ENCODE measurements at regions not wholly inside any gene's neighbourhood (a gene's known extent, or its start where the extent isn't known, plus 50 kb on each side); places are given as distances from the start of the nearest gene placed in this dataset.
"Not testable (repeated sequence)": the region's sequence is repeated elsewhere in the genome, so short reads cannot be mapped to it uniquely, and the experiment has no call there.

DNA sequence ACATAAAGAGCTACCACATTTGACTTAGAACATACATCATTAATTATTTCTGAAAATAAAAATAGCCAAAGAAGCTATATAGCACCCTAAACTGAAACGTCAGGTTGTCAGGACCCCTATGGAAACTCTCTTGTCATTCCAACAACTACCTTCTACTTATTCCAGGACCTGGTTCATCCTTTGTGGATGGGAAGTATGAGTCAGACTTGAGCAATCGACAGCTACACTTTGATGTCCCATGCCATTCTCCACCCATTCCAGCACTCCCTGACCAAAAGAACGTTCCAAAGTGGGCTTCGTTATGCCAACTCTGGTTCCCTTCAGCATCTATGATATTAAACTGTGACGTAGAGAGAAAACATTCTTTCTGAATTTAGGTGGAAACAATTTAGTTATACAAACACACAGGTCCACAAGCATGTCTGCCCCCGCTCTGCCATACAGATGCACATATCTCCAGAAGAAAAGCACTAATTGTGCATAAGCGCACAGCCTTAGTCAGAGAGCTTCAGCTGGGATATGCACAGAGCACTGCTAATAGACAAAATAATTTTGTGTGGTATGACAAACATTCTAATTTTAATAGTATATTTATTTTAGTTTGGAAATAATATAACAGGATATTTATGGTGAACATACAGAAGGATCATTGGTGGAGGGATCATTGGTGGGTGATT lies 723.1 kb upstream of the B3GALT2 start:
- Mint-ChIP-seq H3K4me3 (no peak overlapping the region), H3K27ac (no peak overlapping the region), H3K36me3 (ENCODE audit: low read depth) (no peaks in the 10 kb centered on the region), H3K4me1 (no peaks in the 10 kb centered on the region), H3K27me3 (no peaks in the 10 kb centered on the region), H3K9me3 (no peaks in the 10 kb centered on the region)
- no peak for ATAC-seq (replicated peaks)

DNA sequence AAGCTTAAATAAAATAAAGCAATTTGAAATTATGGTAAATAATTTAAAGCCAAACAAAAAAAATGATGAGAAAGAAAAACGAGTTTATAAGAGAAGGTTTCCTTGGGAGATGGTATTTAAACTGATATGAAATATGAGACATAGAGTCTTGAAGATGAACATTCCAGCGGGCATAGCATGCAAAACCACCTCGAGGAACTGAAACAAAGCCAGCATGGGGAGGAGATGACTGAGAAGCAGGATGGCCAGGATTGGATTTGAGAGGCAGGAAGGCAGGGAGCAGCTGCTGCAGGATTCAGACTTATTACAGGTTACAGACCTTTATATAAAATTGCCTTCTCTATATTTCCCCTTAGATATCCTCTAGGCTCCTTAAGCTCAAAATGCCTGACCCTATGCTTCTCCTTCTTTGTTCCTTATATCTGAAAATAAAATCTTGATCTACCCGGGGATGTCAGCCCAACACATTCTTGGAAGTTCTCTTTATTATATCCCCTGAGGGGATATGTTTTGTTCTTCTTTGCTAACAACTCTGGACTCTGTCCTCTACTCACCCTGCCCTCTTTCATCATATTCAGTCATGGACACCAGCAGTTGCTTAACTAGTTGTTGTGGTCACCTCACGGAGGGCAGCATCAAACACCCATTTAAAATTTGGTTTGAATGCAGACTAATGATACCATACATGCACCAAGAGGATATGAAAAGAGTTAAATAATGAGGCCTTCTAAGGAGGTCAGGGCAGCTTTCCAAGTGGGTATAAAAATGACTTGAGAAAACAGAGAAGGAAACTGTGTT lies 719.1 kb upstream of the B3GALT2 start:
- H3K27ac Mint-ChIP-seq, result no peak overlapping the region
- no peaks in the 10 kb centered on the region for H3K4me1 Mint-ChIP-seq
- H3K36me3 Mint-ChIP-seq (ENCODE audit: low read depth), result no peaks in the 10 kb centered on the region
- H3K27me3 Mint-ChIP-seq, result no peaks in the 10 kb centered on the region
- H3K9me3 Mint-ChIP-seq, result no peaks in the 10 kb centered on the region
- H3K4me3 Mint-ChIP-seq, result no peak overlapping the region
- no peak for ATAC-seq (replicated peaks)

DNA sequence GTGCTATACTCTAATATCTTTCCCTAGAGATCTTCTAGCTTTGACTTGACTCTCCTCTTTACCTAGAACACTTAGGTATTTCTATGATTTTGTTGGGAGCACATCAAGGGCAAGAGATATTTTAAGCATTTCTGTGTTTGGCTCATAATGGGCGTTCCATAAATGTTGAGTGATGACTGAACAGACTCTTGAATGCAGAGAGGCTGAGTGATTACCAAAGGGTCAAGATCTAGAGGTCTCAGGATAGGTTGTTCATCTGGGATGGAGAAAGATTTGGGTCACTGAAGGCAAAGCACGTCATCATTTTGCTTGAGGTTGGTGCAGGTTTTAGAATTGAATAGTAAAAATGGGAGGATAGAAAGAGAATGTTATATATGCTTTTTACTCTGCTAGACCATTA lies 705.4 kb upstream of the B3GALT2 start:
- Mint-ChIP-seq H3K27me3 (no peaks in the 10 kb centered on the region), H3K27ac (no peak overlapping the region), H3K36me3 (ENCODE audit: low read depth) (peaks cover 5% of the 10 kb centered on the region), H3K4me3 (no peak overlapping the region), H3K9me3 (peaks cover 5% of the 10 kb centered on the region), H3K4me1 (no peaks in the 10 kb centered on the region)
- ATAC-seq (replicated peaks), result no peak

GRCh38 chr1:193890935-193891334 lies 704.5 kb upstream of the B3GALT2 start:
- ATAC-seq (replicated peaks), result no peak
- no peak overlapping the region for H3K27ac Mint-ChIP-seq
- no peak overlapping the region for H3K4me3 Mint-ChIP-seq
- no peaks in the 10 kb centered on the region for H3K27me3 Mint-ChIP-seq
- peaks cover 5% of the 10 kb centered on the region for H3K36me3 Mint-ChIP-seq (ENCODE audit: low read depth)
- no peaks in the 10 kb centered on the region for H3K4me1 Mint-ChIP-seq
- H3K9me3 Mint-ChIP-seq, result peaks cover 5% of the 10 kb centered on the region

DNA sequence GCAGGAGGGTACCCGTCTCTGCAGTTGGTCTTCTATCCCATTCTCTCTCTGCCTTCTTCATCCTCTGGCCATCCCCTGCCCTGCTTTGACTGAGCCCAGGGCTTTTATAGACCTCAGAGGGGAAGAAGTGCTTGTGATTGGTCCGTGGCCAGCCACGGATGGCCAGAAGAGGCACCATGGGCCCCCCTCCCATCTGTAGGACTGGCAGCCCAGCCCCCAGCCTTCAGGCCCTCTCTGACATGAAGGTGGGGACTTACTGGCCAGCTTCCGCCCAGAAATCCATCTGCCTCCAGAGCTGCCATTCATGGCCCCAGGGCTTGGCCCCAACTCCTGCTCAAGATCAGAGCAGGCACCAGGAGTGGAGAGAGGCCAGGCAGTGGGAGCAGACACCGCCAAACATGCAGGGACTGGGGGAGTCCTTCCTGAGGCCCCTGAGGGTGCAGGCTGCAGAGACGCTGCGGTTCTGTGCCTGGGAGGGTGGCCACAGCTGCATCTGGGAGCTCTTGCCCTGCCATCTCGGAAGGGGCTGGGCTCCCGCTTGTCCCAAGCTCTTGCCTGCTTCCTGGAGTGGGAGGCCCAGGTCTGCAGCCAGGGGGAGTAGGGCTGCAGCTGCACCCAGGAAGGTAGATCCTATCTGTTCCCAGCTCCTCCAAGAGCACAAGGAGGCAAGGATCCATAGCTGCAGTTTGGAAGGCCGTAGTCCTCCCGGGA lies 698.6 kb upstream of the B3GALT2 start:
- ATAC-seq (replicated peaks), result no peak
- Mint-ChIP-seq H3K27me3 (no peaks in the 10 kb centered on the region), H3K4me1 (no peaks in the 10 kb centered on the region), H3K9me3 (peaks cover 9% of the 10 kb centered on the region), H3K4me3 (no peak overlapping the region), H3K27ac (no peak overlapping the region), H3K36me3 (ENCODE audit: low read depth) (peaks cover 5% of the 10 kb centered on the region)

DNA sequence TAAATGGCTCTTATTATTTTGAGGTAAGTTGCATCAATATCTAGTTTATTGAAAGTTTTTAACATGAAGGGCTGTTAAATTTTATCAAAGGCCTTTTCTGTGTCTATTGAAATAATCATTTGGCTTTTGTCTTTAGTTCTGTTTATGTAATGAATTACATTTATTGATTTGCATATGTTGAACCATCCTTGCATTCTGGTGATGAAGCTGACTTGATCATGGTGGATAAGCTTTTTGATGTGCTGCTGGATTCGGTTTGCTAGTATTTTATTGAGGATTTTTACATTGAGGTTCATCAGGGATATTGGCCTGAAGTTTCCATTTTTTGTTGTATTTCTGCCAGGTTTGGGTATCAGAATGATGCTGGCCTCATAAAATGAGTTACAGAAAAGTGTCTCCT lies 691.5 kb upstream of the B3GALT2 start:
- not testable (repeated sequence) for H3K36me3 Mint-ChIP-seq (ENCODE audit: low read depth); H3K9me3 Mint-ChIP-seq; ATAC-seq (replicated peaks); H3K27ac Mint-ChIP-seq; H3K4me3 Mint-ChIP-seq; H3K27me3 Mint-ChIP-seq; H3K4me1 Mint-ChIP-seq

- Mint-ChIP-seq H3K4me3 (no peak overlapping the region), H3K27me3 (no peaks in the 10 kb centered on the region), H3K36me3 (ENCODE audit: low read depth) (no peaks in the 10 kb centered on the region), H3K9me3 (peaks cover 7% of the 10 kb centered on the region), H3K27ac (no peak overlapping the region), H3K4me1 (no peaks in the 10 kb centered on the region)
- ATAC-seq (replicated peaks), result no peak
These were observed 682.0 kb upstream of the B3GALT2 start for GRCh38 chr1:193868425-193868824.

GRCh38 chr1:193856261-193856660 lies 669.8 kb upstream of the B3GALT2 start:
- ATAC-seq (replicated peaks), result no peak
- H3K4me3 Mint-ChIP-seq, result no peak overlapping the region
- H3K36me3 Mint-ChIP-seq (ENCODE audit: low read depth), result no peaks in the 10 kb centered on the region
- peaks cover 4% of the 10 kb centered on the region for H3K9me3 Mint-ChIP-seq
- H3K4me1 Mint-ChIP-seq, result peaks cover 4% of the 10 kb centered on the region
- H3K27me3 Mint-ChIP-seq, result no peaks in the 10 kb centered on the region
- H3K27ac Mint-ChIP-seq, result no peak overlapping the region

DNA sequence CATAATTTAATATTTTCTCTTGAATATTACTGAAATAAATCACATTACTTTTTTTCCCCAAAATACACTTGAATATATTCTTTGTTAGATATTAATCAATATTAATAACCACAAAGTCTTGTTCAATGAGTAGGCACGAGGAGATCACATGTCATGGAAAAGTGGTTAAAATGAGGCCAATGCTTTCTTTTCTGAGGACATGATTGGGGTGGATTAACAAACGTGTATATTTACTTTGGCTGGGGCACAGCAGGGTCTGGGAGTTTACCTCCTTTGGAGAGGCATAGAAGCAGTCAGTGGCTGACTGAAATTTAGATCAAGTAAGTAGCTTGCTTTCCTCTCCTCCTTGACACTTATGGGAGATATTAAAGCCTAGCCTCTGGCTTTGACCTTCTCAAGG lies 664.3 kb upstream of the B3GALT2 start:
- Mint-ChIP-seq H3K9me3 (peaks cover 4% of the 10 kb centered on the region), H3K36me3 (ENCODE audit: low read depth) (no peaks in the 10 kb centered on the region), H3K4me1 (peaks cover 4% of the 10 kb centered on the region), H3K4me3 (no peak overlapping the region), H3K27ac (no peak overlapping the region), H3K27me3 (no peaks in the 10 kb centered on the region)
- ATAC-seq (replicated peaks), result no peak

DNA sequence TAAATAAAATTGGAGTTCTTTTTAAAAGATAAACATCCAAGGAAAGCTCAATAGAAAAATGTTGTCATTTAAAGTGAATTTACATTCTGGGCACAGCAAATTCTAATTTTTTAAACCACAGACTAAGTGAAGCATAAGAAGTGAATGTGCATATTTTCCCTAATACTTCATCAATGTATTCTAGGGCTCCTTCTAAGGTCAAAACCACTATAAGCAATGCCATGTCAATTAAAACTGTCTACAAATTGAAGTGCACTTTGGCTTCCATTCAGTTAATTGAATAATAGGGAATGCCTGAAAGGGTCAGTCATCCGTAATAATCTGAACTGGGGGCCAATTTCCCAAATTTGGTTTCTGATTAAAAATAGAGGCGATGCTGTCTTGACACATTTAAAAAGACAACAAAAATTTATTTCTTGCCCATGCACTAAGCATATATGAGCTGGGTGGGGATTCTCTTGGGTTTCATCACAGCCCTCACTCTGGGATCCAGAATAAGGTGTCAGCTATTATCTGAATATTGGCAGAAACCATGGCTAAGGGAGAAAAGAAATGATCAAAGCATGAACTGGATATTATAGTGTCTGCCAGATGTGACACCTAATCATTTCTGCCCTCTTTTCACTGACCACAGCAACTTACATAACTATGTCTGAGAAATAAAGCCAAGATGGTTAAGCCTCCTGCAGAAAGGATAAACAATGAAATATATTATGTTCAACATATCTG lies 660.6 kb upstream of the B3GALT2 start:
- no peaks in the 10 kb centered on the region for H3K9me3 Mint-ChIP-seq
- no peaks in the 10 kb centered on the region for H3K4me1 Mint-ChIP-seq
- H3K27ac Mint-ChIP-seq, result no peak overlapping the region
- H3K27me3 Mint-ChIP-seq, result no peaks in the 10 kb centered on the region
- no peak overlapping the region for H3K4me3 Mint-ChIP-seq
- no peak for ATAC-seq (replicated peaks)
- H3K36me3 Mint-ChIP-seq (ENCODE audit: low read depth), result no peaks in the 10 kb centered on the region

DNA sequence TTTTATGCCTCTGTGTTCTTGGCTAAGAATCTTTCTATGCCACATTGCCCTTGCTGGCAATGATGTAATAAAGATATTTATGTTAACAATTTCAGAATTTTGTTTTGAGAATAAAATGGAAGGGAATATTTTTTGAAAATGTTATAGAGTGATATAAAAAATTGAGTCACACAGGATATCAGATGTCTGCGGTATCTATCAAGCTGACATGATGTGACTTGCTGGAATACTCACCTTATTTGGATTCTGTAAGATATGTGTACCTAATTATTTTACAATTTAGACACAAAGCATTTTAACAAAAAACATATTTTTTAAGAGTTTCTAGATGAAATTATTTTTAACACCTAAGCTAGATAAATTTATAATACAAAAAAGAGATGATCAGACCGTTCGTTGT lies 660.0 kb upstream of the B3GALT2 start:
- Mint-ChIP-seq H3K9me3 (no peaks in the 10 kb centered on the region), H3K4me3 (no peak overlapping the region), H3K4me1 (no peaks in the 10 kb centered on the region), H3K27me3 (no peaks in the 10 kb centered on the region), H3K27ac (no peak overlapping the region), H3K36me3 (ENCODE audit: low read depth) (no peaks in the 10 kb centered on the region)
- ATAC-seq (replicated peaks), result no peak

GRCh38 chr1:193841857-193842256 lies 655.4 kb upstream of the B3GALT2 start:
- no peak for ATAC-seq (replicated peaks)
- no peaks in the 10 kb centered on the region for H3K4me1 Mint-ChIP-seq
- no peaks in the 10 kb centered on the region for H3K27me3 Mint-ChIP-seq
- no peak overlapping the region for H3K4me3 Mint-ChIP-seq
- H3K36me3 Mint-ChIP-seq (ENCODE audit: low read depth), result no peaks in the 10 kb centered on the region
- no peaks in the 10 kb centered on the region for H3K9me3 Mint-ChIP-seq
- H3K27ac Mint-ChIP-seq, result no peak overlapping the region

DNA sequence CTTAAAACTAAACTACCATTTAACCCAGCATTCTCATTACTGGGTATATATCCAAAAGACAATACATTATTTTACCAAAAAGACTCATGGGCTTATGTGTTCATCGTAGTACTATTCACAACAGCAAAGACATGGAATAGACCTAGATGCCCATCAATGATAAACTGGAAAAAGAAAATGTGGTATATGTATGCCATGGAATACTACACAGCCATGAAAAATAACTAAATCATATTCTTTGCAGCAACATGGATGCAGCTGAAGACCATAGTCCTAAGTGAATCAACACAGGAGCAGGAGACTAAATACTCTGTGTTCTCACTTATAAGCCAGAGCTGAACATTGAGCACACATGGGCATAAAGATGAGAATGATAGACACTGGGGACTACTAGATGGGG lies 645.1 kb upstream of the B3GALT2 start:
- no peaks in the 10 kb centered on the region for H3K36me3 Mint-ChIP-seq (ENCODE audit: low read depth)
- H3K27me3 Mint-ChIP-seq, result no peaks in the 10 kb centered on the region
- no peak overlapping the region for H3K4me3 Mint-ChIP-seq
- H3K4me1 Mint-ChIP-seq, result no peaks in the 10 kb centered on the region
- no peak overlapping the region for H3K27ac Mint-ChIP-seq
- no peak for ATAC-seq (replicated peaks)
- H3K9me3 Mint-ChIP-seq, result peaks cover 7% of the 10 kb centered on the region

DNA sequence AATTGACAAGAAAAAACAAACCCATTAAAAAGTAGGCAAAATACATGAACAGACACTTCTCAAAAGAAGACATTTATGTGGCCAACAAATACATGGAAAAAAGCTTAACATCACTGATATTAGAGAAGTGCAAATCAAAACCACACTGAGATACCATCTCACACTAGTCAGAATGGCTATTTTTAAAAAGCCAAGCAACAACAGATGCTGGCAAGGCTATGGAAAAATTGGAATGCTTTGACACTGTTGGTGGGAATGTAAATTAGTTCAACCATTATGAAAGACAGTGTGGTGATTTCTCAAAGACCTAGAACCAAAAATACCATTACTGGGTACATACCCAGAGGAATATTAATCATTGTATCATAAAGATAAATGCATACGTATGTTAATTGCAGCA lies 641.1 kb upstream of the B3GALT2 start:
- no peak overlapping the region for H3K27ac Mint-ChIP-seq
- H3K36me3 Mint-ChIP-seq (ENCODE audit: low read depth), result no peaks in the 10 kb centered on the region
- ATAC-seq (replicated peaks), result no peak
- H3K4me3 Mint-ChIP-seq, result no peak overlapping the region
- peaks cover 12% of the 10 kb centered on the region for H3K9me3 Mint-ChIP-seq
- H3K27me3 Mint-ChIP-seq, result no peaks in the 10 kb centered on the region
- H3K4me1 Mint-ChIP-seq, result no peaks in the 10 kb centered on the region

Data from activated T-helper 17 cell treated with anti-CD3 and anti-CD28 coated beads, Interleukin-2, amount 50 U/mL, for 72 hours (primary cell).